Loucy (cell line): ENCODE measurements at regions not wholly inside any gene's neighbourhood (a gene's known extent, or its start where the extent isn't known, plus 50 kb on each side); places are given as distances from the start of the nearest gene placed in this dataset.
A peak's percentile ranks its signal among the peaks of the same experiment; 100 is the strongest.

Experiments used
- H2AFZ ChIP-seq: fragments of 200-600 bp; sonication (generic); 2 replicates; pipeline ENCODE4 v1.6.0; 2016; ENCODE audit warnings: antibody characterized with exemption, mild to moderate bottlenecking, low read length, moderate library complexity
- H3F3A ChIP-seq: fragments of 200-600 bp; 2 replicates; pipeline ENCODE4 v1.6.0; 2016; ENCODE audit warnings: antibody characterized with exemption, low read depth, mild to moderate bottlenecking
- H3K27me3 ChIP-seq: fragments of 200-600 bp; sonication (generic); 2 replicates; pipeline ENCODE4 v1.6.1; 2014; ENCODE audit warnings: low read length, mild to moderate bottlenecking; ENCODE audit not compliant: insufficient read depth, poor library complexity, severe bottlenecking
- H3K36me3 ChIP-seq: fragments of 200-600 bp; sonication (generic); 2 replicates; pipeline ENCODE4 v1.6.1; 2016; ENCODE audit warnings: low read length; ENCODE audit not compliant: insufficient read depth
- H3K4me1 ChIP-seq: fragments of 200-600 bp; sonication (generic); 2 replicates; pipeline ENCODE4 v1.5.1; 2014; ENCODE audit warnings: low read length, mild to moderate bottlenecking; ENCODE audit not compliant: insufficient read depth, poor library complexity, severe bottlenecking
- H3K4me2 ChIP-seq: fragments of 200-600 bp; sonication (generic); 2 replicates; pipeline ENCODE4 v1.6.0; 2014; ENCODE audit warnings: antibody characterized with exemption, low read length, low read depth, mild to moderate bottlenecking; ENCODE audit not compliant: poor library complexity, severe bottlenecking
- H3K4me3 ChIP-seq: fragments of 200-600 bp; sonication (generic); 2 replicates; pipeline ENCODE4 v1.5.1; 2014; ENCODE audit warnings: low read length, mild to moderate bottlenecking, mixed read lengths; ENCODE audit not compliant: poor library complexity, severe bottlenecking
- H3K79me2 ChIP-seq: fragments of 200-600 bp; sonication (generic); 2 replicates; pipeline ENCODE4 v1.6.1; 2014; ENCODE audit warnings: low read length; ENCODE audit not compliant: insufficient read depth
- H3K9ac ChIP-seq: fragments of 200-600 bp; sonication (generic); 2 replicates; pipeline ENCODE4 v1.6.0; 2014; ENCODE audit warnings: mild to moderate bottlenecking, low read depth, low read length, moderate library complexity; ENCODE audit not compliant: poor library complexity, severe bottlenecking
- H3K9me2 ChIP-seq: fragments of 200-600 bp; sonication (generic); replicated peaks from 2 replicates; pipeline ENCODE4 v1.6.1; 2016; ENCODE audit warnings: low read depth, low read length, mixed read lengths
- H3K9me3 ChIP-seq: fragments of 200-600 bp; sonication (generic); 2 replicates; pipeline ENCODE4 v1.6.1; 2014; ENCODE audit warnings: mild to moderate bottlenecking, antibody characterized with exemption, low read length, low read depth; ENCODE audit not compliant: insufficient read depth
- H4K20me1 ChIP-seq: fragments of 200-600 bp; sonication (generic); 2 replicates; pipeline ENCODE4 v1.6.0; 2014; ENCODE audit warnings: antibody characterized with exemption, low read length, mild to moderate bottlenecking; ENCODE audit not compliant: insufficient read depth, poor library complexity, severe bottlenecking
- CTCF ChIP-seq: fragments of 200-600 bp; sonication (generic); conservative IDR thresholded peaks from 2 replicates; pipeline ENCODE4 v1.5.1; 2014; ENCODE audit warnings: mild to moderate bottlenecking, antibody characterized with exemption, low read length
- EZH2phosphoT487 ChIP-seq: fragments of 200-600 bp; IDR thresholded peaks from 2 replicates; pipeline ENCODE4 v1.6.1; 2018; ENCODE audit warnings: antibody characterized with exemption, mild to moderate bottlenecking, moderate library complexity, borderline replicate concordance

DNA sequence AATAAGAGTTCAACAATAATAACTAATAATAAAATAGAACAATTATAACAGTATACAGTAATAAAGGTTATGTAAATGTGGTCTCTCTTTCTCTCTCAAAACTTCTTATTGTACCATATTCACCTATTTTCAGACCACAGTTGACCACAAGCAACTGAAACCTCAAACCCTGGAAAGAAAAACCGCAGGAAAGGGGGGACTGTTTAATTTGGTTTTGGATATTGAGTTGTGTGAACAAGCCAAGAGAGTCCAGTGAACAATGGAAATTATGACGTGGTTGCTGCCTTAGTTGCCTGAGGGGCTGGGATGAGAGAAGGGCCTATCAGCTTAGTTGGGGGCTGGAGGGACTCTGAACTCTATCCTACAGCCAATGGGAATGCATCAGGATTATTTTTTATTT lies 178.7 kb upstream of the POU2AF2 start:
- H3K9me2 ChIP-seq = no peaks in the 10 kb centered on the region
- H3K9me3 ChIP-seq = peaks cover 11% of the 10 kb centered on the region
- no peaks in the 10 kb centered on the region for H4K20me1 ChIP-seq
- no peak overlapping the region for H3K4me3 ChIP-seq
- H3K4me1 ChIP-seq = peaks cover 6% of the 10 kb centered on the region
- H3K9ac ChIP-seq = no peak overlapping the region
- H2AFZ ChIP-seq = no peak overlapping the region
- no peaks in the 10 kb centered on the region for H3K27me3 ChIP-seq
- no peaks in the 10 kb centered on the region for H3K36me3 ChIP-seq
- no peaks in the 10 kb centered on the region for H3K79me2 ChIP-seq
- H3F3A ChIP-seq = no peaks in the 10 kb centered on the region
- peak overlapping the region; percentile 6 for H3K4me2 ChIP-seq
- TF ChIP-seq EZH2phosphoT487 (no peak), CTCF (no peak)

DNA sequence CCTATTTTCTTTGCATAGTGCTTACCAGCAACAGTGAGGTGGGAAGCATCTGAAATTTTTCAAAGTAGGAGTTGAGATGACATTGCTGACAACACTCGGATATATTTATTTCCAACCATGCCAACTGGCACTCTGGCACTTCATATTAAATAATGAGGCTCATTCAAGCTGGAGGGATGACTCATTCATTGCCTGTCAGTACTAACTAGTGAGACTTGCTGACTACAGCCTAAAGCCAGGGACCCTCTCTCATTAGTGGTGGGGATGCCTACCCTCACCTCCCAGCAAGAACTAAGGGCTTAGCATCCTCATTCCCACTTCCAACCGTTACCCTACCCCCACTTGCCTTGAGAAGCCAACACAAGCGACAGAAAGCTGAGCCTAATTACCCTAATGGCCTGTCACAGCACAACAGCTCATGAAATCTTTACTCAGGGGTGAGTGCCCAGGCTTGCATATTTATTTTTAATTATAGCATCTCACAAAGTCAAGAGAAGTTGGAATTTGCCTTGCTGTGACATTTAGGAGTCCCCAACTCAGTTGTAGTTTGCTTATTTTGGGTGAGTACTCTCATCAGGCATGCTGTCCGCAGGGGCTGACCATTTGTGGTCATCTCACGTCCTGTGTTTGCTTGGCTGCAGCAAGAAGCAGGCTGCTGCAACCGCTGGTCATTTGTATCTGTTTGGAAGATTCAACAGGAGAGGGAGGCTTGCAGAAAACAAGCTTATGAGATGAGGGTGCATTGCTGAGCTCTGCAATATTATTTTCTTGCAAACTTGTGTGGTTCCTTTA lies 181.6 kb upstream of the POU2AF2 start:
- H4K20me1 ChIP-seq = no peaks in the 10 kb centered on the region
- H3K9me3 ChIP-seq = peaks cover 11% of the 10 kb centered on the region
- no peaks in the 10 kb centered on the region for H3K9me2 ChIP-seq
- no peaks in the 10 kb centered on the region for H3K36me3 ChIP-seq
- H3K9ac ChIP-seq = no peak overlapping the region
- no peaks in the 10 kb centered on the region for H3K79me2 ChIP-seq
- H2AFZ ChIP-seq = no peak overlapping the region
- H3F3A ChIP-seq = no peaks in the 10 kb centered on the region
- no peak overlapping the region for H3K4me3 ChIP-seq
- peaks cover 6% of the 10 kb centered on the region for H3K4me1 ChIP-seq
- TF ChIP-seq EZH2phosphoT487 (no peak), CTCF (no peak)
- H3K4me2 ChIP-seq = no peak overlapping the region
- no peaks in the 10 kb centered on the region for H3K27me3 ChIP-seq

- Histone ChIP-seq H3K27me3 (no peaks in the 10 kb centered on the region), H3K4me2 (no peak overlapping the region), H3K4me3 (no peak overlapping the region), H4K20me1 (no peaks in the 10 kb centered on the region), H3K9me2 (no peaks in the 10 kb centered on the region), H3K36me3 (no peaks in the 10 kb centered on the region), H3K4me1 (peaks cover 6% of the 10 kb centered on the region), H3K9me3 (no peaks in the 10 kb centered on the region), H3F3A (no peaks in the 10 kb centered on the region), H3K79me2 (no peaks in the 10 kb centered on the region), H2AFZ (no peak overlapping the region), H3K9ac (no peak overlapping the region)
- TF ChIP-seq CTCF = no peak
- no peak for TF ChIP-seq EZH2phosphoT487
Observed at GRCh38 chr11:111062420-111062819, 183.1 kb upstream of the POU2AF2 start.
